ENCODE measurements at regions not wholly inside any gene's neighbourhood (a gene's known extent, or its start where the extent isn't known, plus 50 kb on each side); places are given as distances from the start of the nearest gene placed in this dataset.

- Histone ChIP-seq H3K9me3 (ENCODE audit: control insufficient read depth in 2 of 2, low read length in 2 of 2) (no peaks in the 10 kb centered on the region), H3K27ac (ENCODE audit: low read depth in 2 of 2, low read length in 2 of 2) (no peak overlapping the region), H3K4me3 (ENCODE audit: low read length in 2 of 2) (no peak overlapping the region), H3K9ac (ENCODE audit: low read depth in 1 of 2, low read length in 2 of 2) (no peak overlapping the region), H3K36me3 (ENCODE audit: control insufficient read depth in 2 of 2, insufficient read depth in 2 of 2, low read length in 2 of 2) (peaks cover 8 to 13% of the 10 kb centered on the region in 2 donors), H3K4me1 (ENCODE audit: control insufficient read depth in 2 of 2, insufficient read depth in 2 of 2, low read length in 2 of 2) (peaks cover 0 to 6% of the 10 kb centered on the region in 2 donors), H3K27me3 (ENCODE audit: control insufficient read depth in 2 of 2, insufficient read depth in 2 of 2, low read length in 2 of 2) (no peaks in the 10 kb centered on the region)
Measured at GRCh38 chr6:144729502-144729901, 444.4 kb downstream of the UTRN start.

GRCh38 chr6:144730088-144730645 lies 445.0 kb downstream of the UTRN start:
- Histone ChIP-seq H3K9ac (ENCODE audit: low read depth in 1 of 2, low read length in 2 of 2) (no peak overlapping the region), H3K4me1 (ENCODE audit: control insufficient read depth in 2 of 2, insufficient read depth in 2 of 2, low read length in 2 of 2) (peaks cover 0 to 6% of the 10 kb centered on the region in 2 donors), H3K4me3 (ENCODE audit: low read length in 2 of 2) (no peak overlapping the region), H3K27me3 (ENCODE audit: control insufficient read depth in 2 of 2, insufficient read depth in 2 of 2, low read length in 2 of 2) (no peaks in the 10 kb centered on the region), H3K27ac (ENCODE audit: low read depth in 2 of 2, low read length in 2 of 2) (no peak overlapping the region), H3K9me3 (ENCODE audit: control insufficient read depth in 2 of 2, low read length in 2 of 2) (no peaks in the 10 kb centered on the region), H3K36me3 (ENCODE audit: control insufficient read depth in 2 of 2, insufficient read depth in 2 of 2, low read length in 2 of 2) (peaks cover 8 to 18% of the 10 kb centered on the region in 2 donors)

- H3K27me3 ChIP-seq (ENCODE audit: control insufficient read depth in 2 of 2, insufficient read depth in 2 of 2, low read length in 2 of 2): no peaks in the 10 kb centered on the region
- no peak overlapping the region for H3K4me3 ChIP-seq (ENCODE audit: low read length in 2 of 2)
Measured at GRCh38 chr6:144731229-144731628, 446.1 kb downstream of the UTRN start.

GRCh38 chr6:144736763-144737162 lies 451.6 kb downstream of the UTRN start:
- no peaks in the 10 kb centered on the region for H3K27me3 ChIP-seq (ENCODE audit: control insufficient read depth in 2 of 2, insufficient read depth in 2 of 2, low read length in 2 of 2)
- no peaks in the 10 kb centered on the region for H3K9me3 ChIP-seq (ENCODE audit: control insufficient read depth in 2 of 2, low read length in 2 of 2)
- H3K4me3 ChIP-seq (ENCODE audit: low read length in 2 of 2): no peak overlapping the region
- H3K4me1 ChIP-seq (ENCODE audit: control insufficient read depth in 2 of 2, insufficient read depth in 2 of 2, low read length in 2 of 2): no peaks in the 10 kb centered on the region
- H3K36me3 ChIP-seq (ENCODE audit: control insufficient read depth in 2 of 2, insufficient read depth in 2 of 2, low read length in 2 of 2): peaks cover 2 to 14% of the 10 kb centered on the region in 2 donors
- no peak overlapping the region for H3K9ac ChIP-seq (ENCODE audit: low read depth in 1 of 2, low read length in 2 of 2)
- H3K27ac ChIP-seq (ENCODE audit: low read depth in 2 of 2, low read length in 2 of 2): no peak overlapping the region

More at GRCh38 chr6:144731229-144731628, 446.1 kb downstream of the UTRN start:
- Histone ChIP-seq H3K4me1 (ENCODE audit: control insufficient read depth in 2 of 2, insufficient read depth in 2 of 2, low read length in 2 of 2) (peaks cover 0 to 6% of the 10 kb centered on the region in 2 donors), H3K9ac (ENCODE audit: low read depth in 1 of 2, low read length in 2 of 2) (no peak overlapping the region), H3K36me3 (ENCODE audit: control insufficient read depth in 2 of 2, insufficient read depth in 2 of 2, low read length in 2 of 2) (peaks cover 8 to 18% of the 10 kb centered on the region in 2 donors), H3K9me3 (ENCODE audit: control insufficient read depth in 2 of 2, low read length in 2 of 2) (no peaks in the 10 kb centered on the region), H3K27ac (ENCODE audit: low read depth in 2 of 2, low read length in 2 of 2) (no peak overlapping the region)

- Histone ChIP-seq H3K27me3 (ENCODE audit: control insufficient read depth in 2 of 2, insufficient read depth in 2 of 2, low read length in 2 of 2) (no peaks in the 10 kb centered on the region), H3K9ac (ENCODE audit: low read depth in 1 of 2, low read length in 2 of 2) (no peak overlapping the region), H3K9me3 (ENCODE audit: control insufficient read depth in 2 of 2, low read length in 2 of 2) (no peaks in the 10 kb centered on the region), H3K36me3 (ENCODE audit: control insufficient read depth in 2 of 2, insufficient read depth in 2 of 2, low read length in 2 of 2) (peaks cover 2 to 7% of the 10 kb centered on the region in 2 donors), H3K4me1 (ENCODE audit: control insufficient read depth in 2 of 2, insufficient read depth in 2 of 2, low read length in 2 of 2) (no peaks in the 10 kb centered on the region), H3K27ac (ENCODE audit: low read depth in 2 of 2, low read length in 2 of 2) (no peak overlapping the region), H3K4me3 (ENCODE audit: low read length in 2 of 2) (no peak overlapping the region)
Measured at GRCh38 chr6:144737998-144738397, 452.9 kb downstream of the UTRN start.

- Histone ChIP-seq H3K27me3 (ENCODE audit: control insufficient read depth in 2 of 2, insufficient read depth in 2 of 2, low read length in 2 of 2) (no peaks in the 10 kb centered on the region), H3K4me1 (ENCODE audit: control insufficient read depth in 2 of 2, insufficient read depth in 2 of 2, low read length in 2 of 2) (peaks cover 3 to 5% of the 10 kb centered on the region in 2 donors), H3K27ac (ENCODE audit: low read depth in 2 of 2, low read length in 2 of 2) (no peak overlapping the region), H3K9ac (ENCODE audit: low read depth in 1 of 2, low read length in 2 of 2) (no peak overlapping the region), H3K4me3 (ENCODE audit: low read length in 2 of 2) (no peak overlapping the region), H3K9me3 (ENCODE audit: control insufficient read depth in 2 of 2, low read length in 2 of 2) (no peaks in the 10 kb centered on the region), H3K36me3 (ENCODE audit: control insufficient read depth in 2 of 2, insufficient read depth in 2 of 2, low read length in 2 of 2) (peaks cover 2 to 4% of the 10 kb centered on the region in 2 donors)
Measured at GRCh38 chr6:144739873-144740272, 454.7 kb downstream of the UTRN start.

GRCh38 chr6:144741659-144742058 lies 456.5 kb downstream of the UTRN start:
- peaks cover 2% of the 10 kb centered on the region in 2 donors for H3K36me3 ChIP-seq (ENCODE audit: control insufficient read depth in 2 of 2, insufficient read depth in 2 of 2, low read length in 2 of 2)
- H3K9ac ChIP-seq (ENCODE audit: low read depth in 1 of 2, low read length in 2 of 2): no peak overlapping the region
- H3K27me3 ChIP-seq (ENCODE audit: control insufficient read depth in 2 of 2, insufficient read depth in 2 of 2, low read length in 2 of 2): no peaks in the 10 kb centered on the region
- H3K27ac ChIP-seq (ENCODE audit: low read depth in 2 of 2, low read length in 2 of 2): no peak overlapping the region
- no peak overlapping the region for H3K4me3 ChIP-seq (ENCODE audit: low read length in 2 of 2)
- H3K4me1 ChIP-seq (ENCODE audit: control insufficient read depth in 2 of 2, insufficient read depth in 2 of 2, low read length in 2 of 2): peaks cover 3 to 5% of the 10 kb centered on the region in 2 donors
- H3K9me3 ChIP-seq (ENCODE audit: control insufficient read depth in 2 of 2, low read length in 2 of 2): no peaks in the 10 kb centered on the region

GRCh38 chr6:144742779-144743178 lies 457.6 kb downstream of the UTRN start:
- no peaks in the 10 kb centered on the region for H3K27me3 ChIP-seq (ENCODE audit: control insufficient read depth in 2 of 2, insufficient read depth in 2 of 2, low read length in 2 of 2)
- H3K4me1 ChIP-seq (ENCODE audit: control insufficient read depth in 2 of 2, insufficient read depth in 2 of 2, low read length in 2 of 2): peaks cover 3 to 5% of the 10 kb centered on the region in 2 donors
- no peak overlapping the region for H3K9ac ChIP-seq (ENCODE audit: low read depth in 1 of 2, low read length in 2 of 2)
- H3K4me3 ChIP-seq (ENCODE audit: low read length in 2 of 2): no peak overlapping the region
- H3K27ac ChIP-seq (ENCODE audit: low read depth in 2 of 2, low read length in 2 of 2): no peak overlapping the region
- H3K9me3 ChIP-seq (ENCODE audit: control insufficient read depth in 2 of 2, low read length in 2 of 2): no peaks in the 10 kb centered on the region
- peaks cover 2% of the 10 kb centered on the region in 2 donors for H3K36me3 ChIP-seq (ENCODE audit: control insufficient read depth in 2 of 2, insufficient read depth in 2 of 2, low read length in 2 of 2)

GRCh38 chr6:144744720-144745119 lies 459.6 kb downstream of the UTRN start:
- H3K27ac ChIP-seq (ENCODE audit: low read depth in 2 of 2, low read length in 2 of 2): no peak overlapping the region
- no peak overlapping the region for H3K9ac ChIP-seq (ENCODE audit: low read depth in 1 of 2, low read length in 2 of 2)
- H3K9me3 ChIP-seq (ENCODE audit: control insufficient read depth in 2 of 2, low read length in 2 of 2): no peaks in the 10 kb centered on the region
- no peaks in the 10 kb centered on the region for H3K27me3 ChIP-seq (ENCODE audit: control insufficient read depth in 2 of 2, insufficient read depth in 2 of 2, low read length in 2 of 2)
- peaks cover 3 to 5% of the 10 kb centered on the region in 2 donors for H3K4me1 ChIP-seq (ENCODE audit: control insufficient read depth in 2 of 2, insufficient read depth in 2 of 2, low read length in 2 of 2)
- peaks cover 0 to 2% of the 10 kb centered on the region in 2 donors for H3K36me3 ChIP-seq (ENCODE audit: control insufficient read depth in 2 of 2, insufficient read depth in 2 of 2, low read length in 2 of 2)
- no peak overlapping the region for H3K4me3 ChIP-seq (ENCODE audit: low read length in 2 of 2)

GRCh38 chr6:144745439-144745838 lies 460.3 kb downstream of the UTRN start:
- H3K27me3 ChIP-seq (ENCODE audit: control insufficient read depth in 2 of 2, insufficient read depth in 2 of 2, low read length in 2 of 2): no peaks in the 10 kb centered on the region
- H3K4me3 ChIP-seq (ENCODE audit: low read length in 2 of 2): no peak overlapping the region
- no peaks in the 10 kb centered on the region for H3K36me3 ChIP-seq (ENCODE audit: control insufficient read depth in 2 of 2, insufficient read depth in 2 of 2, low read length in 2 of 2)
- peaks cover 3 to 5% of the 10 kb centered on the region in 2 donors for H3K4me1 ChIP-seq (ENCODE audit: control insufficient read depth in 2 of 2, insufficient read depth in 2 of 2, low read length in 2 of 2)
- H3K27ac ChIP-seq (ENCODE audit: low read depth in 2 of 2, low read length in 2 of 2): no peak overlapping the region
- H3K9ac ChIP-seq (ENCODE audit: low read depth in 1 of 2, low read length in 2 of 2): no peak overlapping the region
- H3K9me3 ChIP-seq (ENCODE audit: control insufficient read depth in 2 of 2, low read length in 2 of 2): no peaks in the 10 kb centered on the region

All from mucosa of rectum (tissue), 2 donors.